ENCODE measurements at regions not wholly inside any gene's neighbourhood (a gene's known extent, or its start where the extent isn't known, plus 50 kb on each side); places are given as distances from the start of the nearest gene placed in this dataset.

- no peaks in the 10 kb centered on the region for H3K36me3 ChIP-seq (ENCODE audit: control insufficient read depth in 1 of 2, insufficient read depth in 2 of 2, low read length in 2 of 2)
- H3K4me3 ChIP-seq (ENCODE audit: low read depth in 1 of 2, low read length in 2 of 2) = no peak overlapping the region
- no peaks in the 10 kb centered on the region for H3K9me3 ChIP-seq (ENCODE audit: control insufficient read depth in 1 of 2, low read length in 2 of 2)
- H3K27me3 ChIP-seq (ENCODE audit: control insufficient read depth in 1 of 2, insufficient read depth in 2 of 2, low read length in 2 of 2) = peaks cover 0 to 5% of the 10 kb centered on the region in 2 donors
- H3K27ac ChIP-seq (ENCODE audit: low read depth, low read length) = no peak overlapping the region
- H3K4me1 ChIP-seq (ENCODE audit: control insufficient read depth in 1 of 2, insufficient read depth in 2 of 2, low read length in 2 of 2) = no peaks in the 10 kb centered on the region
- H3K9ac ChIP-seq (ENCODE audit: low read depth in 1 of 2, low read length in 2 of 2) = no peak overlapping the region
Observed at GRCh38 chr1:29542548-29542947, 306.2 kb downstream of the PTPRU start.

GRCh38 chr1:29541631-29542030 lies 305.3 kb downstream of the PTPRU start:
- no peaks in the 10 kb centered on the region for H3K36me3 ChIP-seq (ENCODE audit: control insufficient read depth in 1 of 2, insufficient read depth in 2 of 2, low read length in 2 of 2)
- H3K27ac ChIP-seq (ENCODE audit: low read depth, low read length) = no peak overlapping the region
- H3K4me1 ChIP-seq (ENCODE audit: control insufficient read depth in 1 of 2, insufficient read depth in 2 of 2, low read length in 2 of 2) = no peaks in the 10 kb centered on the region
- no peak overlapping the region for H3K9ac ChIP-seq (ENCODE audit: low read depth in 1 of 2, low read length in 2 of 2)
- H3K4me3 ChIP-seq (ENCODE audit: low read depth in 1 of 2, low read length in 2 of 2) = no peak overlapping the region
- peaks cover 0 to 5% of the 10 kb centered on the region in 2 donors for H3K27me3 ChIP-seq (ENCODE audit: control insufficient read depth in 1 of 2, insufficient read depth in 2 of 2, low read length in 2 of 2)
- no peaks in the 10 kb centered on the region for H3K9me3 ChIP-seq (ENCODE audit: control insufficient read depth in 1 of 2, low read length in 2 of 2)

GRCh38 chr1:29540801-29541357 lies 304.6 kb downstream of the PTPRU start:
- no peak overlapping the region for H3K4me3 ChIP-seq (ENCODE audit: low read depth in 1 of 2, low read length in 2 of 2)
- H3K27me3 ChIP-seq (ENCODE audit: control insufficient read depth in 1 of 2, insufficient read depth in 2 of 2, low read length in 2 of 2) = peaks cover 0 to 5% of the 10 kb centered on the region in 2 donors
- no peaks in the 10 kb centered on the region for H3K4me1 ChIP-seq (ENCODE audit: control insufficient read depth in 1 of 2, insufficient read depth in 2 of 2, low read length in 2 of 2)
- H3K9ac ChIP-seq (ENCODE audit: low read depth in 1 of 2, low read length in 2 of 2) = no peak overlapping the region
- H3K27ac ChIP-seq (ENCODE audit: low read depth, low read length) = no peak overlapping the region
- H3K36me3 ChIP-seq (ENCODE audit: control insufficient read depth in 1 of 2, insufficient read depth in 2 of 2, low read length in 2 of 2) = no peaks in the 10 kb centered on the region
- H3K9me3 ChIP-seq (ENCODE audit: control insufficient read depth in 1 of 2, low read length in 2 of 2) = no peaks in the 10 kb centered on the region

- no peak overlapping the region for H3K27ac ChIP-seq (ENCODE audit: low read depth, low read length)
- peaks cover 0 to 5% of the 10 kb centered on the region in 2 donors for H3K27me3 ChIP-seq (ENCODE audit: control insufficient read depth in 1 of 2, insufficient read depth in 2 of 2, low read length in 2 of 2)
- H3K9ac ChIP-seq (ENCODE audit: low read depth in 1 of 2, low read length in 2 of 2) = no peak overlapping the region
- H3K36me3 ChIP-seq (ENCODE audit: control insufficient read depth in 1 of 2, insufficient read depth in 2 of 2, low read length in 2 of 2) = no peaks in the 10 kb centered on the region
- no peak overlapping the region for H3K4me3 ChIP-seq (ENCODE audit: low read depth in 1 of 2, low read length in 2 of 2)
- no peaks in the 10 kb centered on the region for H3K4me1 ChIP-seq (ENCODE audit: control insufficient read depth in 1 of 2, insufficient read depth in 2 of 2, low read length in 2 of 2)
- H3K9me3 ChIP-seq (ENCODE audit: control insufficient read depth in 1 of 2, low read length in 2 of 2) = no peaks in the 10 kb centered on the region
Observed at GRCh38 chr1:29539971-29540370, 303.6 kb downstream of the PTPRU start.

DNA sequence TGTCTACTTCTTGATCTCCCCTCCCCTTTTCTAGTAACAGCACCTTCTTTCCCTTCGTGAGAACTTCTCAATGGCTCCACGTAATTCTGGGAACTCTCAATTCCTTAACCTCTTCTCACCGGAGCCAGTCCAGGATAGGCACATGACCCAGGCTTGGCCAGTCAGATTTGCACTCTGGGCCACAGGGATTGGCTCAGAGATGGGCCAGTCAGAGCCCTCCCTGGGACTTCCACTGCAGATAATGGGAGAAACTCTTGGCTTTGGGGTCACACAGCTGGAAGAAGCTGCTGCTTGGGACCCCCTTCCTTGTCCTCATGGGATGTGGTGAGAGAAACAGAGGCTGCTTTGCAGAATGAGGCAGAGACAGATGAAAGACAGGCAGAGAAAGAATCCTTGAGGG lies 302.3 kb downstream of the PTPRU start:
- Histone ChIP-seq H3K27me3 (ENCODE audit: control insufficient read depth in 1 of 2, insufficient read depth in 2 of 2, low read length in 2 of 2) (peaks cover 5% of the 10 kb centered on the region in 2 donors), H3K27ac (ENCODE audit: low read depth, low read length) (no peak overlapping the region), H3K9me3 (ENCODE audit: control insufficient read depth in 1 of 2, low read length in 2 of 2) (no peaks in the 10 kb centered on the region), H3K4me1 (ENCODE audit: control insufficient read depth in 1 of 2, insufficient read depth in 2 of 2, low read length in 2 of 2) (no peaks in the 10 kb centered on the region), H3K4me3 (ENCODE audit: low read depth in 1 of 2, low read length in 2 of 2) (no peak overlapping the region), H3K36me3 (ENCODE audit: control insufficient read depth in 1 of 2, insufficient read depth in 2 of 2, low read length in 2 of 2) (no peaks in the 10 kb centered on the region), H3K9ac (ENCODE audit: low read depth in 1 of 2, low read length in 2 of 2) (no peak overlapping the region)

- H3K36me3 ChIP-seq (ENCODE audit: control insufficient read depth in 1 of 2, insufficient read depth in 2 of 2, low read length in 2 of 2) = no peaks in the 10 kb centered on the region
- H3K4me3 ChIP-seq (ENCODE audit: low read depth in 1 of 2, low read length in 2 of 2) = no peak overlapping the region
- H3K9me3 ChIP-seq (ENCODE audit: control insufficient read depth in 1 of 2, low read length in 2 of 2) = peaks cover 0 to 14% of the 10 kb centered on the region in 2 donors
- no peak overlapping the region for H3K9ac ChIP-seq (ENCODE audit: low read depth in 1 of 2, low read length in 2 of 2)
- H3K27me3 ChIP-seq (ENCODE audit: control insufficient read depth in 1 of 2, insufficient read depth in 2 of 2, low read length in 2 of 2) = peaks cover 0 to 5% of the 10 kb centered on the region in 2 donors
- H3K4me1 ChIP-seq (ENCODE audit: control insufficient read depth in 1 of 2, insufficient read depth in 2 of 2, low read length in 2 of 2) = no peaks in the 10 kb centered on the region
- H3K27ac ChIP-seq (ENCODE audit: low read depth, low read length) = no peak overlapping the region
Observed at GRCh38 chr1:29532751-29533150, 296.4 kb downstream of the PTPRU start.

DNA sequence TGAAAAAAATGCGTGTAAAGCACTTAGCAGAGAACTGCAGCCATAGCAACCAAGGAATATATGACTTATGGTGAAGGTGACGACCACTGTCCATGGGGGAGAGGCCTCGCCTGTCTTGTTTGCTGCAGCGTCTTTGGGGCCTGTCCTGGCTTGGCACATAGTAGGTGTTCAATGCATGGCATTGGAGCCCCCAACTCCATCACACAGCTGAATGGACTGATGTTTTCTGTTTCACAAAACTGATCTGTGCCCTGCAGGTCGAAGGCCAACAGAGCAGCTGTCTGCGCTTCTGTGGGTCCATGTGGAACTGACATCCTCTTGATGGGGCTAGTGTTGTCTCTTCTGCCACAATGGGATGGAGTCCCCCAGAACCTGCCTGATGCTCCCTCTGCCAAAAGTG lies 296.0 kb downstream of the PTPRU start:
- Histone ChIP-seq H3K9ac (ENCODE audit: low read depth in 1 of 2, low read length in 2 of 2) (no peak overlapping the region), H3K4me1 (ENCODE audit: control insufficient read depth in 1 of 2, insufficient read depth in 2 of 2, low read length in 2 of 2) (no peaks in the 10 kb centered on the region), H3K27me3 (ENCODE audit: control insufficient read depth in 1 of 2, insufficient read depth in 2 of 2, low read length in 2 of 2) (peaks cover 0 to 5% of the 10 kb centered on the region in 2 donors), H3K9me3 (ENCODE audit: control insufficient read depth in 1 of 2, low read length in 2 of 2) (peaks cover 0 to 14% of the 10 kb centered on the region in 2 donors), H3K4me3 (ENCODE audit: low read depth in 1 of 2, low read length in 2 of 2) (no peak overlapping the region), H3K36me3 (ENCODE audit: control insufficient read depth in 1 of 2, insufficient read depth in 2 of 2, low read length in 2 of 2) (no peaks in the 10 kb centered on the region), H3K27ac (ENCODE audit: low read depth, low read length) (no peak overlapping the region)

GRCh38 chr1:29531596-29531995 lies 295.3 kb downstream of the PTPRU start:
- Histone ChIP-seq H3K4me3 (ENCODE audit: low read depth in 1 of 2, low read length in 2 of 2) (no peak overlapping the region), H3K4me1 (ENCODE audit: control insufficient read depth in 1 of 2, insufficient read depth in 2 of 2, low read length in 2 of 2) (no peaks in the 10 kb centered on the region), H3K9me3 (ENCODE audit: control insufficient read depth in 1 of 2, low read length in 2 of 2) (peaks cover 0 to 14% of the 10 kb centered on the region in 2 donors), H3K27me3 (ENCODE audit: control insufficient read depth in 1 of 2, insufficient read depth in 2 of 2, low read length in 2 of 2) (peaks cover 0 to 5% of the 10 kb centered on the region in 2 donors), H3K36me3 (ENCODE audit: control insufficient read depth in 1 of 2, insufficient read depth in 2 of 2, low read length in 2 of 2) (no peaks in the 10 kb centered on the region), H3K9ac (ENCODE audit: low read depth in 1 of 2, low read length in 2 of 2) (no peak overlapping the region), H3K27ac (ENCODE audit: low read depth, low read length) (no peak overlapping the region)

- no peak overlapping the region for H3K9ac ChIP-seq (ENCODE audit: low read depth in 1 of 2, low read length in 2 of 2)
- peaks cover 0 to 14% of the 10 kb centered on the region in 2 donors for H3K9me3 ChIP-seq (ENCODE audit: control insufficient read depth in 1 of 2, low read length in 2 of 2)
- H3K4me3 ChIP-seq (ENCODE audit: low read depth in 1 of 2, low read length in 2 of 2) = no peak overlapping the region
- peaks cover 0 to 5% of the 10 kb centered on the region in 2 donors for H3K27me3 ChIP-seq (ENCODE audit: control insufficient read depth in 1 of 2, insufficient read depth in 2 of 2, low read length in 2 of 2)
- H3K36me3 ChIP-seq (ENCODE audit: control insufficient read depth in 1 of 2, insufficient read depth in 2 of 2, low read length in 2 of 2) = no peaks in the 10 kb centered on the region
- no peak overlapping the region for H3K27ac ChIP-seq (ENCODE audit: low read depth, low read length)
- H3K4me1 ChIP-seq (ENCODE audit: control insufficient read depth in 1 of 2, insufficient read depth in 2 of 2, low read length in 2 of 2) = no peaks in the 10 kb centered on the region
Observed at GRCh38 chr1:29529677-29530278, 293.5 kb downstream of the PTPRU start.

DNA sequence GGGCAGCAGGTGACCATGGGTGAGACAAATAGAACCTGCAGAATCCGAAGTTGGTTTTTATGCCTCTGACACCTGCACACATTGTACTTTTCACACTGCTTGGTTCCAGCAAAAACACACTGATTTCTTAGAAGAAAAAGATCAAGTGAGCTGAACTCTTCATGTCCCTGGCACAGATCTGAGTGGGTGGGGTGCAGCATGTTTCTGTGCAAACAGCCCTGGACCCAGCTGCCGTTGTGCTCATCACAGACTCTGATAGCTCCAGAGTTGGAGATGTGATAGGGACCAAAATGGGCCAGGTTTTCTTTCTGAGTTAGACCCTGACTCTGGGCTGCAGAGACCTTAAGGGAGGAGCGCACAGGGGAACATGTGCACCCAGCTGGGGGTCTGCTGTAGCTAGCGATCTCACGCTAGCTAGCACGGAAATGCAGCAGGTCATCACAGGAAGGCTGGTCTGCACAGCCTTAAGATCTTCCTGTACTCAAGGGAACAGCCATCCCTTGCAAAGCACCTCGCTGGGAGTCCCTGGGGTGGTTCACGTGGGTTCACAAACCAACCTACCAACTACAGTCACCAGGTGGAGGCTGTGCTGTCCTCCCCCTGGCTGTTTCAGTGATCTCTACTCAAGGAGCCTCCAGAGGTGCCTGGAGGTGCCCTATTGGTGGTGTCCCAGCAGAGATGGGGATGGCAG lies 291.1 kb downstream of the PTPRU start:
- H3K36me3 ChIP-seq (ENCODE audit: control insufficient read depth in 1 of 2, insufficient read depth in 2 of 2, low read length in 2 of 2) = no peaks in the 10 kb centered on the region
- H3K27me3 ChIP-seq (ENCODE audit: control insufficient read depth in 1 of 2, insufficient read depth in 2 of 2, low read length in 2 of 2) = no peaks in the 10 kb centered on the region

More for the DNA sequence above, 291.1 kb downstream of the PTPRU start:
- H3K9ac ChIP-seq (ENCODE audit: low read depth in 1 of 2, low read length in 2 of 2) = no peak overlapping the region
- no peaks in the 10 kb centered on the region for H3K4me1 ChIP-seq (ENCODE audit: control insufficient read depth in 1 of 2, insufficient read depth in 2 of 2, low read length in 2 of 2)
- H3K27ac ChIP-seq (ENCODE audit: low read depth, low read length) = no peak overlapping the region
- no peak overlapping the region for H3K4me3 ChIP-seq (ENCODE audit: low read depth in 1 of 2, low read length in 2 of 2)
- peaks cover 0 to 14% of the 10 kb centered on the region in 2 donors for H3K9me3 ChIP-seq (ENCODE audit: control insufficient read depth in 1 of 2, low read length in 2 of 2)

Data from duodenal mucosa (tissue), 2 donors.